CD4-positive, alpha-beta T cell treated with Interleukin-12 subunit alpha and Interleukin-12 subunit beta, for 1 hour (primary cell): ENCODE measurements at regions not wholly inside any gene's neighbourhood (a gene's known extent, or its start where the extent isn't known, plus 50 kb on each side); places are given as distances from the start of the nearest gene placed in this dataset.
A peak's percentile ranks its signal among the peaks of the same experiment; 100 is the strongest.
"Not testable (repeated sequence)": the region's sequence is repeated elsewhere in the genome, so short reads cannot be mapped to it uniquely, and the experiment has no call there.

Experiments used
- DNase-seq: peaks from one replicate; pipeline ENCODE4 v3.0.0-alpha.2; 2020

GRCh38 chr14:98894600-98894999 lies 377.4 kb downstream of the BCL11B start:
- no peak for DNase-seq

- no peak for DNase-seq
These were observed 375.5 kb downstream of the BCL11B start for GRCh38 chr14:98896449-98896848.

- no peak for DNase-seq
These were observed 374.2 kb downstream of the BCL11B start for GRCh38 chr14:98897605-98898309.

- no peak for DNase-seq
These were observed 372.6 kb downstream of the BCL11B start for GRCh38 chr14:98899441-98899840.

GRCh38 chr14:98900236-98900635 lies 371.8 kb downstream of the BCL11B start:
- no peak for DNase-seq

- no peak for DNase-seq
These were observed 371.2 kb downstream of the BCL11B start for GRCh38 chr14:98900798-98901197.

GRCh38 chr14:98901511-98902205 lies 370.3 kb downstream of the BCL11B start:
- no peak for DNase-seq

- DNase-seq: no peak
These were observed 368.6 kb downstream of the BCL11B start for GRCh38 chr14:98903371-98903770.

- DNase-seq: no peak
These were observed 367.3 kb downstream of the BCL11B start for GRCh38 chr14:98904677-98905076.

- DNase-seq: no peak
These were observed 365.6 kb downstream of the BCL11B start for GRCh38 chr14:98906123-98906995.

- no peak for DNase-seq
These were observed 364.7 kb downstream of the BCL11B start for GRCh38 chr14:98907271-98907670.

GRCh38 chr14:98908050-98908449 lies 363.9 kb downstream of the BCL11B start:
- no peak for DNase-seq

GRCh38 chr14:98909251-98909944 lies 362.6 kb downstream of the BCL11B start:
- no peak for DNase-seq

GRCh38 chr14:98910061-98910460 lies 361.9 kb downstream of the BCL11B start:
- DNase-seq: no peak

GRCh38 chr14:98912655-98913054 lies 359.3 kb downstream of the BCL11B start:
- peak; percentile 27 for DNase-seq

- no peak for DNase-seq
These were observed 357.9 kb downstream of the BCL11B start for GRCh38 chr14:98913967-98914650.

- no peak for DNase-seq
These were observed 357.1 kb downstream of the BCL11B start for GRCh38 chr14:98914942-98915341.

GRCh38 chr14:98915625-98916024 lies 356.4 kb downstream of the BCL11B start:
- DNase-seq: no peak

- DNase-seq: no peak
These were observed 356.0 kb downstream of the BCL11B start for GRCh38 chr14:98916036-98916435.

GRCh38 chr14:98916476-98916875 lies 355.5 kb downstream of the BCL11B start:
- no peak for DNase-seq

GRCh38 chr14:98919434-98919833 lies 352.6 kb downstream of the BCL11B start:
- no peak for DNase-seq

- DNase-seq: not testable (repeated sequence)
These were observed 350.7 kb downstream of the BCL11B start for GRCh38 chr14:98921306-98921705.
